GM18508 (cell line): ENCODE measurements at regions not wholly inside any gene's neighbourhood (a gene's known extent, or its start where the extent isn't known, plus 50 kb on each side); places are given as distances from the start of the nearest gene placed in this dataset.
"Not testable (repeated sequence)": the region's sequence is repeated elsewhere in the genome, so short reads cannot be mapped to it uniquely, and the experiment has no call there.

ENCODE experiments used
- ATAC-seq: cut with Tn5 transposase; IDR thresholded peaks from one replicate; pipeline ENCODE4 v1.9.1; 2021; ENCODE audit warnings: moderate number of reproducible peaks; ENCODE audit not compliant: insufficient read depth, unreplicated experiment

DNA sequence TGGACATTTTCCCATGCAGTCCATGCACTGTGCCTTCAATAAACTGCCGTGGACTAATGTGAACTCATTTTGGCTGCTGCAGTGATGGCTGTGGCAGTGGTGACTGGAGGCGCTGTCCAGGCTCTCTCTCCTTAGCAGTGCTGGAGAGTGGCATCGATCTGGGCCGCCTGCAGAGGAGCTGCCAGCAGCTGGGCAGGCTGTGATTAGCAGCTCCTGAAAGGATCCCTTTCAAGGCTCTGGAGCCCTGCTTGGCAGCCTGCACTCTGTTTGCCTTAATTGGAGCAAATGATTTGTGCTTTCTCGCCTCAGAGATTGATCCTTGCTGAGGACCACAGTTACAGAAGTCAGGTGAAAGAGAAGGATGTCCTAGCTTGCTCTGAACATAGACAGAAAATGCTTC is 130.1 kb upstream of the VWC2 start:
- no peak for ATAC-seq

- no peak for ATAC-seq
Observed at GRCh38 chr7:49643736-49644135, 129.7 kb upstream of the VWC2 start.

DNA sequence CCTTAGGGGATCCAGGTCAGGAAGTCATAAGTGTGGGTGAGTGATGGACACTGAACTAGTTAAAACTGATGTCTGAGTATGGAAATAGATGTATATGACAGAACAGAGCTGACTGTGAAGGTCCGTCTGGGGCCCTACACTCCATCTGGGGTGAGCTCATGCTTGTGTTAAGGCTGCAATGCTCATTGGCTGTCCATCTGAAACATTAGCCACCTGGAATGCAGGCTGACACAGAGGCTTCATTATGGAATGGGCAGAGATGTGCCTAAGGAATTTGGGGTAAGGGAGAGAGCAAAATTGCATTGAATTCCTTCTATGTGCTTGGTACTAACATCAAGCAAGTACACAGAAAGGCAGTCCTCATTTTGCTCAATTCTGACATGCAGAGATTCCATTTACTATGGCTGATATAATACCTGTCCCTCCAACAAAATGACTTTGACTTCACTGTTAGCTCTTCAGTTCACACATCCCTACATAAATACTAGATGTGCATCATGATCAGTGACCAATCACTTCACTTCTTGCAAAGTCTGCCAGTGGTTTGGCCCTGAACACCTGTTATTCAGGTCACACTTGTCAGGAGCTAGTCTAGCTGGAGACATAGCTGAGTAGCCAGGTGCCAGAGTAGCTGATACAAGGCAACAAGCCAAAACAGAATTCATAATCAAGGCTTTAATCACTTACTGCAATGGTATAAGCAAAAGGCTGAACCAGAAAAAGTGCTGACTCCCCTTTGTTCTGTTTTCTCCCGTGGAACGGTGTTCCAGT is 128.9 kb upstream of the VWC2 start:
- ATAC-seq: no peak

GRCh38 chr7:49645296-49645695 is 128.1 kb upstream of the VWC2 start:
- ATAC-seq: no peak

DNA sequence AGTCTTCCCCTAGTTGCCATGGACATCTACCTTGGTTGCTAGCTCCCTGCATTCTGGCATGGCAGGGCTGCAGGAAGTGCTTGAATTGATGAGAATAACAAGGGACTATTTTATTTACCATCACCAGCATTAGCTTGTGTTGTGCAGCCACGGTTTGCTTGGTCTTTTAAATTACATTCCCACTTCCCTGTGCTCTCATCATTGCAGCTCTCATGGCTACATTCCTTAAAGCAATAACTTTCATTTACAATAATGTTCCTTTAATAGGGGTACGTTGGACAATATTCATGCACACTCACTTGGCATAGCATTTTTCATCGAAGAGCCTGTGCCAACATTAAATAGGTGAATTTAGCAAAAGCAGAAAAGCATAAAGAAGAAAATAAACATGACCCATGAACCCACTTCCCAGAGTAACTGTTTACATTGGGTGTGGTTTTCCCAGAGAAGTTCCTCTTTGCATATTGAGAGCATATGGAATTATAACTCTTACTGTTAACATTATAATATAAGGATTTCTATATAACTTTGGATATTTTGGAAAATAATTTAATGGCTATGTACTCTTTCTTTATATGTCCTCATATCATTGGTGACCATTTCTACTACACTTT is 113.2 kb upstream of the VWC2 start:
- no peak for ATAC-seq

- no peak for ATAC-seq
Observed at GRCh38 chr7:49660976-49661375, 112.5 kb upstream of the VWC2 start.

GRCh38 chr7:49665963-49666362 is 107.5 kb upstream of the VWC2 start:
- ATAC-seq: not testable (repeated sequence)

DNA sequence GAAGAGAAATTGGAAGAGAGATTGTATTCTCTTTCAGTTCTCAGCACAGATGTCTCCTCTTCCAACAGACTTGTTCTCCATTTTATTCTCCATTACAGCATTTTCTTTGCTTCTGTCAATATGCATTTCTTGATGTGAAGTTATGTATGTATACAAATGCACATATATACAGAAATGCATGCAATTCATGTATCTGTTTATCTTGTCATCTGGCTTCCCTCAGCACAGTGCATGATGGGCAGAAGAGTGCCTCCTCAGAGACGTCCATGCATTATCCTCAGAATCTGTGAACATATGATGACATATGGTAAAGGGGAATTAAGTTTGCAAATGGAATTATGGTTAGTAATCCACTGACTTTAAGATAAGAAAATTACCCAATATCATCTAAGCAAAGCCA is 106.7 kb upstream of the VWC2 start:
- no peak for ATAC-seq

- ATAC-seq: no peak
Observed at GRCh38 chr7:49669285-49669684, 104.2 kb upstream of the VWC2 start.

- ATAC-seq: no peak
Observed at GRCh38 chr7:49669692-49670260, 103.7 kb upstream of the VWC2 start.

GRCh38 chr7:49670991-49671390 is 102.4 kb upstream of the VWC2 start:
- ATAC-seq: no peak

- no peak for ATAC-seq
Observed at GRCh38 chr7:49692516-49692915, 80.9 kb upstream of the VWC2 start.

GRCh38 chr7:49695971-49696370 is 77.5 kb upstream of the VWC2 start:
- no peak for ATAC-seq

- no peak for ATAC-seq
Observed at GRCh38 chr7:49700841-49701240, 72.6 kb upstream of the VWC2 start.

- no peak for ATAC-seq
Observed at GRCh38 chr7:49702099-49702498, 71.3 kb upstream of the VWC2 start.

DNA sequence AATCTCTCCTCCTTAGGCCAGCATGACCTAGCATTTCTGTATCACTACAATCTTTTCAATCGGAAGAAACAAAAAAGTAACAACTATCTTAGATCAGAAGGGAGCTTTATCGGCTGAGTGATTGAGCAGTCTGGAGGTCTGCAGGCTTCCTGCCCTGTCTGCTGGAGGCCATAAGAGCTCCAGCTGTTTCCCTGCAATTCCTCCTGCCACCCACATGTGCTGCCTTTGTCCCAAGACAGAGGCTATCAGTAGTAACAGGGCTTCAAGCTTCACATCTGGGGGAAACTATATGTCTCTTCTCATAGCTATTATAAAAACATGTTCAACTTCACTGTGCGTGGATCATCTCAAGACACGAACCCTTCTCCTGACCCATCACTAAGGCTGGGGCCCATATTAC is 70.1 kb upstream of the VWC2 start:
- no peak for ATAC-seq

GRCh38 chr7:49703881-49704280 is 69.6 kb upstream of the VWC2 start:
- no peak for ATAC-seq

DNA sequence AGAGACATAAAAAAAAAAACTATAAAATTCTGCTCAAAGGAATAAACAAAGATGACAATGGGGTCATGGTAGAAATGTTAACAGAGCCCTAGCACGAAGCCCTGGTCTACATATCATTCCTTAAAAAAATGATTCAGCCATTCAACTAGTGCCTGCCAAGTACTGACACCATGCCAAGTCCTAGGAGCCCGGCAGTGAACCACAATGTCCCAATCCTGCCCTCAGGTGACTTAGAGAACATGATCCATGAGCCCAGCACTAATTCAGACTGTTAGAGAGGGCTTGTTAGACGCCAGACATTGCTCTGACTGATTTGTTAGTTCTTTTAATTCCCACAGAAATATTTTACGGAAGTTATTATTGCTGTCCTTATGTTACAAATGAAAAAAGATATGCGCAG is 67.3 kb upstream of the VWC2 start:
- no peak for ATAC-seq

GRCh38 chr7:49707891-49708290 is 65.5 kb upstream of the VWC2 start:
- no peak for ATAC-seq

DNA sequence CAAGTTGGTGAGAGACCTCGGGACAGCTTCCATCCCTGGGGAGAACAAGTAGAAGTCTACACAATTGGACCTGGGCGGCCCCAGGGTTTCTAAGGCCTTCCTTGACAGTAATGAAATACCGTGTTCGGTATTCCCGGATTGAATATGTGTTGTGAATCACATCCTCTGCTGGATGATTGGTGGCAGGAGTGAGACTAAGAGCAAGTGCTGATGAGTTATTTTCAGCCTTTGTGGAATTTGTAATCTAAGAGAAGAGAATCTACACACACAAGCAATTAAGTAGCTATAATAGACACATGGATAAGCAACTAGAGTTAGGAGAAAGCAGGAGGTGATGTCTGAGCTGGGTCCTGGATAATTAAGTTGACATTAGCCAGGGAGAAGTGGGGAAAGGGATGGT is 64.8 kb upstream of the VWC2 start:
- no peak for ATAC-seq

DNA sequence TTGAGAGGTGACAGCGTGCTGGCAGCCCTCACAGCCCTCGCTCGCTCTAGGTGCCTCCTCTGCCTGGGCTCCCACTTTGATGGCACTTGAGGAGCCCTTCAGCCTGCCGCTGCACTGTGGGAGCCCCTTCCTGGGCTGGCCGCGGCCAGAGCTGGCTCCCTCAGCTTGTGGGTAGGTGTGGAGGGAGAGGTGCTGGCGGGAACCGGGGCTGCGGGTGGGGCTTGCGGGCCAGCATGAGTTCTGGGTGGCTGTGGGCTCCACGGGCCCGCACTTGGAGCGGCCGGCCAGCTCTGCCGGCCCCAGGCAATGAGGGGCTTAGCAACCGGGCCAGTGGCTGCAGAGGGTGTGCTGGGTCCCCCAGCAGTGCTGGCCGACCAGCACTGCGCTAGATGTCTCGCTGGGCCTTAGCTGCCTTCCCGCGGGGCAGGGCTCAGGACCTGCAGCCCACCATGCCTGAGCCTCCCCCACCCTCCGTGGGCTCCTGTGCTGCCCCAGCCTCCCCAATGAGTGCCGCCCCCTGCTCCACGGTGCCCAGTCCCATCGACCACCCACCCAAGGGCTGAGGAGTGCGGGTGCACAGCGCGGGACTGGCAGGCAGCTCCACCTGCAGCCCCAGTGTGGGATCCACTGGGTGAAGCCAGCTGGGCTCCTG is 62.2 kb upstream of the VWC2 start:
- not testable (repeated sequence) for ATAC-seq
